IMR-90 (cell line): ENCODE measurements at regions not wholly inside any gene's neighbourhood (a gene's known extent, or its start where the extent isn't known, plus 50 kb on each side); places are given as distances from the start of the nearest gene placed in this dataset.

Experiments
- ATAC-seq: fragments of 200-7000 bp; cut with Tn5 transposase; 2 replicates; pipeline ENCODE4 v1.9.1; 2020; ENCODE audit warnings: low read depth, mild to moderate bottlenecking, moderate library complexity
- BruUV-seq: library from RNA; stranded (reverse); fragments of 400-500 nt; replicated peaks from 2 replicates; lab custom pipeline; 2021; lab: Mats Ljungman, UMichigan
- CTCF ChIA-PET: fragments of 300-600 bp; formaldehyde crosslinking; extraction: SDS; loops from one replicate; lab custom pipeline; 2021; ENCODE audit warnings: antibody characterized with exemption; lab: Yijun Ruan, JAX
- POLR2A ChIA-PET: fragments of 300-600 bp; sonication (Branson Sonifier 250); formaldehyde crosslinking; loops from one replicate; lab custom pipeline; 2022; ENCODE audit warnings: antibody characterized with exemption; ENCODE audit not compliant: unreplicated experiment; lab: Charles Lee
- DNase-seq: peaks from one replicate; pipeline ENCODE4 v3.0.0; 2013
- H2AFZ ChIP-seq: replicated peaks from 2 replicates; pipeline ENCODE3; 2013; ENCODE audit warnings: low read length, mild to moderate bottlenecking; ENCODE audit not compliant: poor library complexity
- H2AK5ac ChIP-seq: 2 replicates; pipeline ENCODE4 v1.6.1; 2013; ENCODE audit warnings: low read depth, low read length, inconsistent platforms
- H2AK9ac ChIP-seq: replicated peaks from 2 replicates; pipeline ENCODE3; 2013; ENCODE audit warnings: mild to moderate bottlenecking, low read depth, low read length, moderate library complexity; ENCODE audit not compliant: poor library complexity
- H2BK120ac ChIP-seq: 2 replicates; pipeline ENCODE4 v1.6.1; 2013; ENCODE audit warnings: low read depth, low read length, inconsistent platforms
- H2BK15ac ChIP-seq: 3 replicates; pipeline ENCODE4 v1.6.1; 2013; ENCODE audit warnings: low read depth, low read length, inconsistent platforms
- H2BK20ac ChIP-seq: 2 replicates; pipeline ENCODE4 v1.6.1; 2013; ENCODE audit warnings: low read depth, mild to moderate bottlenecking, inconsistent platforms, low read length, moderate library complexity
- H2BK5ac ChIP-seq: 2 replicates; pipeline ENCODE4 v1.6.1; 2013; ENCODE audit warnings: mild to moderate bottlenecking, low read depth, low read length, inconsistent platforms; ENCODE audit not compliant: poor library complexity, severe bottlenecking
- H3K14ac ChIP-seq: replicated peaks from 2 replicates; pipeline ENCODE4 v1.6.1; 2013; ENCODE audit warnings: low read depth, low read length, inconsistent platforms
- H3K18ac ChIP-seq: 2 replicates; pipeline ENCODE4 v1.6.1; 2013; ENCODE audit warnings: low read depth, low read length, control low read depth
- H3K23ac ChIP-seq: 2 replicates; pipeline ENCODE4 v1.6.1; 2013; ENCODE audit warnings: low read depth, low read length, inconsistent platforms
- H3K27ac ChIP-seq: 2 replicates; pipeline ENCODE4 v1.5.1; 2013; ENCODE audit warnings: mild to moderate bottlenecking, control low read depth, low read length; ENCODE audit not compliant: insufficient read depth
- H3K27me3 ChIP-seq: 2 replicates; pipeline ENCODE4 v1.6.1; 2013; ENCODE audit warnings: low read length; ENCODE audit not compliant: control insufficient read depth, insufficient read depth
- H3K36me3 ChIP-seq: 2 replicates; pipeline ENCODE4 v1.6.1; 2013; ENCODE audit warnings: low read length, mixed read lengths; ENCODE audit not compliant: control insufficient read depth, insufficient read depth
- H3K4ac ChIP-seq: 2 replicates; pipeline ENCODE4 v1.6.1; 2013; ENCODE audit warnings: low read depth, low read length, inconsistent platforms
- H3K4me1 ChIP-seq: 2 replicates; pipeline ENCODE4 v1.6.1; 2013; ENCODE audit warnings: low read length, mixed read lengths; ENCODE audit not compliant: control insufficient read depth, insufficient read depth
- H3K4me2 ChIP-seq: 2 replicates; pipeline ENCODE4 v1.6.1; 2013; ENCODE audit warnings: low read depth, mild to moderate bottlenecking, control low read depth, low read length, moderate library complexity
- H3K4me3 ChIP-seq: 2 replicates; pipeline ENCODE4 v1.5.1; 2013; ENCODE audit warnings: low read depth, mild to moderate bottlenecking, control low read depth, low read length, moderate library complexity; ENCODE audit not compliant: insufficient read depth
- H3K56ac ChIP-seq: 2 replicates; pipeline ENCODE4 v1.6.1; 2013; ENCODE audit warnings: low read length, inconsistent platforms; ENCODE audit not compliant: insufficient read depth; ENCODE audit errors: extremely low read depth
- H3K79me1 ChIP-seq, 2 experiments: 2 replicates each; pipeline ENCODE4 v1.6.1; 2013; ENCODE audit warnings: low read length in 2 of 2, inconsistent platforms in 1 of 2, low read depth in 1 of 2
- H3K9ac ChIP-seq: 2 replicates; pipeline ENCODE4 v1.6.1; 2013; ENCODE audit warnings: low read depth, low read length, control low read depth
- H3K9me1 ChIP-seq: 2 replicates; pipeline ENCODE4 v1.6.1; 2013; ENCODE audit warnings: low read length, inconsistent platforms; ENCODE audit not compliant: insufficient read depth
- H3K9me3 ChIP-seq: 2 replicates; pipeline ENCODE4 v1.6.1; 2013; ENCODE audit warnings: low read length; ENCODE audit not compliant: control insufficient read depth, insufficient read depth
- H4K20me1 ChIP-seq: 2 replicates; pipeline ENCODE4 v1.6.1; 2013; ENCODE audit warnings: low read length, inconsistent platforms; ENCODE audit not compliant: insufficient read depth
- H4K5ac ChIP-seq: 2 replicates; pipeline ENCODE4 v1.6.1; 2013; ENCODE audit warnings: mild to moderate bottlenecking, low read depth, low read length, control low read depth
- H4K8ac ChIP-seq, 2 experiments: 2 replicates each; pipeline ENCODE4 v1.6.1; 2013; ENCODE audit warnings: low read depth in 2 of 2, low read length in 2 of 2, control low read depth in 1 of 2, inconsistent platforms in 1 of 2
- H4K91ac ChIP-seq: 2 replicates; pipeline ENCODE4 v1.6.1; 2013; ENCODE audit warnings: low read depth, low read length, inconsistent platforms; ENCODE audit not compliant: insufficient read depth
- FOS ChIP-seq: fragments of 150-350 bp; IDR thresholded peaks from 2 replicates; pipeline ENCODE4 v1.6.1; 2016; ENCODE audit warnings: low read depth, low read length
- MAFK ChIP-seq: IDR thresholded peaks from 2 replicates; pipeline ENCODE4 v1.6.1; 2012; ENCODE audit warnings: low read depth, low read length, improper control_type of control experiment
- MAZ ChIP-seq: IDR thresholded peaks from 2 replicates; pipeline ENCODE4 v1.6.1; 2012; ENCODE audit warnings: low read depth, mild to moderate bottlenecking, low read length, improper control_type of control experiment, moderate library complexity, borderline replicate concordance
- RCOR1 ChIP-seq: IDR thresholded peaks from 2 replicates; pipeline ENCODE4 v1.6.1; 2012; ENCODE audit warnings: mild to moderate bottlenecking, low read length, improper control_type of control experiment; ENCODE audit not compliant: insufficient replicate concordance
- SMC3 ChIP-seq: fragments of 150-350 bp; IDR thresholded peaks from 2 replicates; pipeline ENCODE4 v1.6.1; 2016; ENCODE audit warnings: low read depth, mild to moderate bottlenecking, antibody characterized with exemption, low read length, moderate library complexity
- WGBS, 2 experiments: methylation state at CpG; one replicate each; pipeline versions ENCODE4 v1.1.5 to v1.1.7; 2013; ENCODE audit warnings: missing lambda C conversion rate in 2 of 2; ENCODE audit not compliant: insufficient read length in 1 of 2; ENCODE audit errors: extremely low coverage in 2 of 2; 5-methylcytosine and 5-hydroxymethylcytosine counted together
- dilution Hi-C: fragments of 300-500 bp; cut with HindIII; formaldehyde crosslinking; loops from one replicate; pipeline ENCODE4 v1.14.3; 2018; ENCODE audit warnings: low sequenced_read_pairs; ENCODE audit not compliant: unreplicated experiment
- in situ Hi-C: fragments of 300-500 bp; cut with MboI; formaldehyde crosslinking; loops from 3 replicates; pipeline ENCODE4 v1.14.3; 2019; ENCODE audit warnings: low sequenced_read_pairs, inconsistent platforms, mixed read lengths
- intact Hi-C: fragments of 100-400 bp; cut with micrococcal nuclease; formaldehyde crosslinking; loops from 2 replicates; pipeline ENCODE4 v1.10.0; 2022
- TF ChIP-seq, protein P1 (sequence below): fragments of 150-350 bp; IDR thresholded peaks from 2 replicates; pipeline ENCODE4 v1.6.1; 2017; ENCODE audit warnings: mild to moderate bottlenecking, antibody characterized with exemption, low read length, low read depth
- TF ChIP-seq, protein P2 (sequence below): conservative IDR thresholded peaks from 2 replicates; pipeline ENCODE4 v1.5.1; 2012; ENCODE audit warnings: mild to moderate bottlenecking, low read depth, low read length, improper control_type of control experiment

DNA sequence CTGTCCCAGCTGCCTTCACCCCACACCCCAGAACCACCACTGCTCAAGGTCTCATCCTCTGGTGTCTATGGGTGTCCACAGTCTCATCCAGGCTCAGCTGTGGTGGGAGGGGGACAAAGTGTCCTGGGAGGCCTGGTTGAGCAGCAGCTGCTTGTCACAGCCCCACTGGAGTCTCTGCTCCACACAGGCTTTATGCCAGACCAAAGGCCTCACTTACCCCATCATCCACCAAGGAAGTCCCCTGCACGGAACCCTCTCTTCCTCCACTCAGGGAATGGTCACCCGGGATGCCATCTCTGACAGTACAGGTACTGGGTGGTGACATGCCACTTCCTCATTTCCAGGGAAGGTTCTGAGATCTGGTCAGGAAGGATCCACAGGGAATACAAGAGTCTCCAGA, 925.4 kb upstream of the ZNF722 start:
- ChIA-PET POLR2A (no interaction called here), CTCF (no interaction called here)
- Histone ChIP-seq H3K4me3 (no peak overlapping the region), H3K27ac (no peak overlapping the region), H3K27me3 (no peaks in the 10 kb centered on the region), H2AFZ (no peak overlapping the region), H3K23ac (no peak overlapping the region), H4K5ac (no peak overlapping the region), H2BK15ac (no peak overlapping the region), H3K4me1 (no peaks in the 10 kb centered on the region), H3K56ac (no peak overlapping the region), H2AK9ac (no peak overlapping the region), H2BK5ac (no peak overlapping the region), H3K4me2 (no peak overlapping the region), H2AK5ac (no peak overlapping the region), H4K91ac (no peak overlapping the region), H3K79me1 (no peaks in the 10 kb centered on the region), H3K14ac (no peak overlapping the region), H4K20me1 (no peaks in the 10 kb centered on the region), H3K9me1 (no peaks in the 10 kb centered on the region), H2BK120ac (no peak overlapping the region), H4K8ac (no peak overlapping the region), H2BK20ac (no peak overlapping the region), H3K36me3 (no peaks in the 10 kb centered on the region), H3K9me3 (peaks cover 41% of the 10 kb centered on the region; the same call in 1 of the 2 replicates), H3K18ac (no peak overlapping the region), H3K9ac (no peak overlapping the region), H3K4ac (no peak overlapping the region)
- no peak for DNase-seq
- no CpG with 5 or more reads among the region's 2 CpGs for WGBS, 2 experiments
- ATAC-seq = no peak
- BruUV-seq = no TSS peak
- intact Hi-C loops = no loop called here
- TF ChIP-seq RCOR1 (no peak), FOS (no peak), MAZ (no peak), SMC3 (no peak), MAFK (no peak)
- TF ChIP-seq, protein P1, sequence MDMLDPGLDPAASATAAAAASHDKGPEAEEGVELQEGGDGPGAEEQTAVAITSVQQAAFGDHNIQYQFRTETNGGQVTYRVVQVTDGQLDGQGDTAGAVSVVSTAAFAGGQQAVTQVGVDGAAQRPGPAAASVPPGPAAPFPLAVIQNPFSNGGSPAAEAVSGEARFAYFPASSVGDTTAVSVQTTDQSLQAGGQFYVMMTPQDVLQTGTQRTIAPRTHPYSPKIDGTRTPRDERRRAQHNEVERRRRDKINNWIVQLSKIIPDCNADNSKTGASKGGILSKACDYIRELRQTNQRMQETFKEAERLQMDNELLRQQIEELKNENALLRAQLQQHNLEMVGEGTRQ = no peak
- TF ChIP-seq, protein P2, sequence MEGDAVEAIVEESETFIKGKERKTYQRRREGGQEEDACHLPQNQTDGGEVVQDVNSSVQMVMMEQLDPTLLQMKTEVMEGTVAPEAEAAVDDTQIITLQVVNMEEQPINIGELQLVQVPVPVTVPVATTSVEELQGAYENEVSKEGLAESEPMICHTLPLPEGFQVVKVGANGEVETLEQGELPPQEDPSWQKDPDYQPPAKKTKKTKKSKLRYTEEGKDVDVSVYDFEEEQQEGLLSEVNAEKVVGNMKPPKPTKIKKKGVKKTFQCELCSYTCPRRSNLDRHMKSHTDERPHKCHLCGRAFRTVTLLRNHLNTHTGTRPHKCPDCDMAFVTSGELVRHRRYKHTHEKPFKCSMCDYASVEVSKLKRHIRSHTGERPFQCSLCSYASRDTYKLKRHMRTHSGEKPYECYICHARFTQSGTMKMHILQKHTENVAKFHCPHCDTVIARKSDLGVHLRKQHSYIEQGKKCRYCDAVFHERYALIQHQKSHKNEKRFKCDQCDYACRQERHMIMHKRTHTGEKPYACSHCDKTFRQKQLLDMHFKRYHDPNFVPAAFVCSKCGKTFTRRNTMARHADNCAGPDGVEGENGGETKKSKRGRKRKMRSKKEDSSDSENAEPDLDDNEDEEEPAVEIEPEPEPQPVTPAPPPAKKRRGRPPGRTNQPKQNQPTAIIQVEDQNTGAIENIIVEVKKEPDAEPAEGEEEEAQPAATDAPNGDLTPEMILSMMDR = no peak
- in situ Hi-C loops = no loop called here
- dilution Hi-C loops = no loop called here
